Astrocyte (in vitro differentiated cells and primary cell): ENCODE measurements at regions not wholly inside any gene's neighbourhood (a gene's known extent, or its start where the extent isn't known, plus 50 kb on each side); places are given as distances from the start of the nearest gene placed in this dataset.

ENCODE experiments used
- CTCF ChIP-seq: IDR thresholded peaks from 2 replicates; pipeline ENCODE4 v1.5.1; 2011; ENCODE audit warnings: low read depth, mild to moderate bottlenecking, inconsistent platforms, low read length, moderate library complexity; ENCODE audit not compliant: insufficient read depth
- EZH2 ChIP-seq: IDR thresholded peaks from 2 replicates; pipeline ENCODE4 v1.6.1; 2012; ENCODE audit warnings: mild to moderate bottlenecking, low read length, inconsistent platforms; ENCODE audit not compliant: insufficient read depth

- TF ChIP-seq CTCF (no peak), EZH2 (no peak)
These were observed 374.6 kb downstream of the PTH2R start for GRCh38 chr2:208781166-208781565.
